IMR-90 (cell line): ENCODE measurements at regions not wholly inside any gene's neighbourhood (a gene's known extent, or its start where the extent isn't known, plus 50 kb on each side); places are given as distances from the start of the nearest gene placed in this dataset.

Experiments used
- ATAC-seq: fragments of 200-7000 bp; cut with Tn5 transposase; 2 replicates; pipeline ENCODE4 v1.9.1; 2020; ENCODE audit warnings: low read depth, mild to moderate bottlenecking, moderate library complexity
- BruUV-seq: library from RNA; stranded (reverse); fragments of 400-500 nt; replicated peaks from 2 replicates; lab custom pipeline; 2021; lab: Mats Ljungman, UMichigan
- CTCF ChIA-PET: fragments of 300-600 bp; formaldehyde crosslinking; extraction: SDS; loops from one replicate; lab custom pipeline; 2021; ENCODE audit warnings: antibody characterized with exemption; lab: Yijun Ruan, JAX
- POLR2A ChIA-PET: fragments of 300-600 bp; sonication (Branson Sonifier 250); formaldehyde crosslinking; loops from one replicate; lab custom pipeline; 2022; ENCODE audit warnings: antibody characterized with exemption; ENCODE audit not compliant: unreplicated experiment; lab: Charles Lee
- DNase-seq: peaks from one replicate; pipeline ENCODE4 v3.0.0; 2013
- H2AFZ ChIP-seq: replicated peaks from 2 replicates; pipeline ENCODE3; 2013; ENCODE audit warnings: low read length, mild to moderate bottlenecking; ENCODE audit not compliant: poor library complexity
- H2AK5ac ChIP-seq: 2 replicates; pipeline ENCODE4 v1.6.1; 2013; ENCODE audit warnings: low read depth, low read length, inconsistent platforms
- H2AK9ac ChIP-seq: replicated peaks from 2 replicates; pipeline ENCODE3; 2013; ENCODE audit warnings: mild to moderate bottlenecking, low read depth, low read length, moderate library complexity; ENCODE audit not compliant: poor library complexity
- H2BK120ac ChIP-seq: 2 replicates; pipeline ENCODE4 v1.6.1; 2013; ENCODE audit warnings: low read depth, low read length, inconsistent platforms
- H2BK15ac ChIP-seq: 3 replicates; pipeline ENCODE4 v1.6.1; 2013; ENCODE audit warnings: low read depth, low read length, inconsistent platforms
- H2BK20ac ChIP-seq: 2 replicates; pipeline ENCODE4 v1.6.1; 2013; ENCODE audit warnings: low read depth, mild to moderate bottlenecking, inconsistent platforms, low read length, moderate library complexity
- H2BK5ac ChIP-seq: 2 replicates; pipeline ENCODE4 v1.6.1; 2013; ENCODE audit warnings: mild to moderate bottlenecking, low read depth, low read length, inconsistent platforms; ENCODE audit not compliant: poor library complexity, severe bottlenecking
- H3K14ac ChIP-seq: replicated peaks from 2 replicates; pipeline ENCODE4 v1.6.1; 2013; ENCODE audit warnings: low read depth, low read length, inconsistent platforms
- H3K18ac ChIP-seq: 2 replicates; pipeline ENCODE4 v1.6.1; 2013; ENCODE audit warnings: low read depth, low read length, control low read depth
- H3K23ac ChIP-seq: 2 replicates; pipeline ENCODE4 v1.6.1; 2013; ENCODE audit warnings: low read depth, low read length, inconsistent platforms
- H3K27ac ChIP-seq: 2 replicates; pipeline ENCODE4 v1.5.1; 2013; ENCODE audit warnings: mild to moderate bottlenecking, control low read depth, low read length; ENCODE audit not compliant: insufficient read depth
- H3K27me3 ChIP-seq: 2 replicates; pipeline ENCODE4 v1.6.1; 2013; ENCODE audit warnings: low read length; ENCODE audit not compliant: control insufficient read depth, insufficient read depth
- H3K36me3 ChIP-seq: 2 replicates; pipeline ENCODE4 v1.6.1; 2013; ENCODE audit warnings: low read length, mixed read lengths; ENCODE audit not compliant: control insufficient read depth, insufficient read depth
- H3K4ac ChIP-seq: 2 replicates; pipeline ENCODE4 v1.6.1; 2013; ENCODE audit warnings: low read depth, low read length, inconsistent platforms
- H3K4me1 ChIP-seq: 2 replicates; pipeline ENCODE4 v1.6.1; 2013; ENCODE audit warnings: low read length, mixed read lengths; ENCODE audit not compliant: control insufficient read depth, insufficient read depth
- H3K4me2 ChIP-seq: 2 replicates; pipeline ENCODE4 v1.6.1; 2013; ENCODE audit warnings: low read depth, mild to moderate bottlenecking, control low read depth, low read length, moderate library complexity
- H3K4me3 ChIP-seq: 2 replicates; pipeline ENCODE4 v1.5.1; 2013; ENCODE audit warnings: low read depth, mild to moderate bottlenecking, control low read depth, low read length, moderate library complexity; ENCODE audit not compliant: insufficient read depth
- H3K56ac ChIP-seq: 2 replicates; pipeline ENCODE4 v1.6.1; 2013; ENCODE audit warnings: low read length, inconsistent platforms; ENCODE audit not compliant: insufficient read depth; ENCODE audit errors: extremely low read depth
- H3K79me1 ChIP-seq, 2 experiments: 2 replicates each; pipeline ENCODE4 v1.6.1; 2013; ENCODE audit warnings: low read length in 2 of 2, inconsistent platforms in 1 of 2, low read depth in 1 of 2
- H3K9ac ChIP-seq: 2 replicates; pipeline ENCODE4 v1.6.1; 2013; ENCODE audit warnings: low read depth, low read length, control low read depth
- H3K9me1 ChIP-seq: 2 replicates; pipeline ENCODE4 v1.6.1; 2013; ENCODE audit warnings: low read length, inconsistent platforms; ENCODE audit not compliant: insufficient read depth
- H3K9me3 ChIP-seq: 2 replicates; pipeline ENCODE4 v1.6.1; 2013; ENCODE audit warnings: low read length; ENCODE audit not compliant: control insufficient read depth, insufficient read depth
- H4K20me1 ChIP-seq: 2 replicates; pipeline ENCODE4 v1.6.1; 2013; ENCODE audit warnings: low read length, inconsistent platforms; ENCODE audit not compliant: insufficient read depth
- H4K5ac ChIP-seq: 2 replicates; pipeline ENCODE4 v1.6.1; 2013; ENCODE audit warnings: mild to moderate bottlenecking, low read depth, low read length, control low read depth
- H4K8ac ChIP-seq, 2 experiments: 2 replicates each; pipeline ENCODE4 v1.6.1; 2013; ENCODE audit warnings: low read depth in 2 of 2, low read length in 2 of 2, control low read depth in 1 of 2, inconsistent platforms in 1 of 2
- H4K91ac ChIP-seq: 2 replicates; pipeline ENCODE4 v1.6.1; 2013; ENCODE audit warnings: low read depth, low read length, inconsistent platforms; ENCODE audit not compliant: insufficient read depth
- BHLHE40 ChIP-seq: fragments of 150-350 bp; IDR thresholded peaks from 2 replicates; pipeline ENCODE4 v1.6.1; 2016; ENCODE audit warnings: mild to moderate bottlenecking, low read depth, low read length
- CHD1 ChIP-seq: IDR thresholded peaks from 2 replicates; pipeline ENCODE4 v1.6.1; 2012; ENCODE audit warnings: low read depth, low read length, improper control_type of control experiment
- NFE2L2 ChIP-seq: fragments of 150-350 bp; IDR thresholded peaks from 2 replicates; pipeline ENCODE4 v1.6.1; 2016; ENCODE audit warnings: low read depth, mild to moderate bottlenecking, low read length
- POLR2A ChIP-seq: IDR thresholded peaks from 2 replicates; pipeline ENCODE4 v1.6.1; 2012; ENCODE audit warnings: mild to moderate bottlenecking, low read depth, low read length
- RCOR1 ChIP-seq: IDR thresholded peaks from 2 replicates; pipeline ENCODE4 v1.6.1; 2012; ENCODE audit warnings: mild to moderate bottlenecking, low read length, improper control_type of control experiment; ENCODE audit not compliant: insufficient replicate concordance
- WGBS, 2 experiments: methylation state at CpG; one replicate each; pipeline versions ENCODE4 v1.1.5 to v1.1.7; 2013; ENCODE audit warnings: missing lambda C conversion rate in 2 of 2; ENCODE audit not compliant: insufficient read length in 1 of 2; ENCODE audit errors: extremely low coverage in 2 of 2; 5-methylcytosine and 5-hydroxymethylcytosine counted together
- dilution Hi-C: fragments of 300-500 bp; cut with HindIII; formaldehyde crosslinking; loops from one replicate; pipeline ENCODE4 v1.14.3; 2018; ENCODE audit warnings: low sequenced_read_pairs; ENCODE audit not compliant: unreplicated experiment
- in situ Hi-C: fragments of 300-500 bp; cut with MboI; formaldehyde crosslinking; loops from 3 replicates; pipeline ENCODE4 v1.14.3; 2019; ENCODE audit warnings: low sequenced_read_pairs, inconsistent platforms, mixed read lengths
- intact Hi-C: fragments of 100-400 bp; cut with micrococcal nuclease; formaldehyde crosslinking; loops from 2 replicates; pipeline ENCODE4 v1.10.0; 2022
- TF ChIP-seq, protein P1 (sequence below): fragments of 150-350 bp; IDR thresholded peaks from 2 replicates; pipeline ENCODE4 v1.6.1; 2016; ENCODE audit warnings: low read depth, mild to moderate bottlenecking, low read length, moderate library complexity, borderline replicate concordance
- TF ChIP-seq, protein P2 (sequence below): conservative IDR thresholded peaks from 2 replicates; pipeline ENCODE4 v1.5.1; 2012; ENCODE audit warnings: mild to moderate bottlenecking, low read depth, low read length, improper control_type of control experiment

DNA sequence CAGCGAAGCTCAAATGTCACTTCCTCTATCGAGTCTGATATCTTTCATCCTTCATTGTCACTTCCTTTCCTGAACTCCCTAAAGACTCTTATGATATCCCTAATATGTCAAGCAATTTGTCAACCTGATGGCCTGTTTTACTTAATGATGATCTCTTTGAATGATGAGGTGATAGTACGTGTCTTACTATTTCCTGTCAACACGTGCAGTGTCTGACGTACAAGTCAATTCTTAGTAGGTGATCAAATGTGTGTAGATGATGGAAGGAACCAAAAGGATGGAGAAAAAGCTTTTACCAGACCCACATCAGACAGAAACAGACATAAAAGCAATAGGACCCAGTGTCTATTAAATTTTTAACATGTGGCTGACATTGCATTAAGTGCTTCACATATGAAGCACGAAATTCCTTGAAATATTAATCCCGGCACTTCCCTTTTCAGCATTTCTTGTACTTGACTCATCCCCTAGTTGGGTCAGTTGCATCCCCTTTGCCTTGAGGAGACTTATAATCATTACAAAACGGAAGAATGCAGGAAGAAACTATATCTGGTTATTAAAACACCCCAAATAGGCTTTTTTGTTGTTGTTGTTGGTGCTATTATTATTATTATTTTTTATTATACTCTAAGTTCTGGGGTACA lies 108.6 kb upstream of the NYAP2 start:
- H2BK15ac ChIP-seq, result no peak overlapping the region
- TF ChIP-seq CHD1, result no peak
- TF ChIP-seq RCOR1, result no peak
- TF ChIP-seq, protein P1, sequence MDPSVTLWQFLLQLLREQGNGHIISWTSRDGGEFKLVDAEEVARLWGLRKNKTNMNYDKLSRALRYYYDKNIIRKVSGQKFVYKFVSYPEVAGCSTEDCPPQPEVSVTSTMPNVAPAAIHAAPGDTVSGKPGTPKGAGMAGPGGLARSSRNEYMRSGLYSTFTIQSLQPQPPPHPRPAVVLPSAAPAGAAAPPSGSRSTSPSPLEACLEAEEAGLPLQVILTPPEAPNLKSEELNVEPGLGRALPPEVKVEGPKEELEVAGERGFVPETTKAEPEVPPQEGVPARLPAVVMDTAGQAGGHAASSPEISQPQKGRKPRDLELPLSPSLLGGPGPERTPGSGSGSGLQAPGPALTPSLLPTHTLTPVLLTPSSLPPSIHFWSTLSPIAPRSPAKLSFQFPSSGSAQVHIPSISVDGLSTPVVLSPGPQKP, result no peak
- TF ChIP-seq, protein P2, sequence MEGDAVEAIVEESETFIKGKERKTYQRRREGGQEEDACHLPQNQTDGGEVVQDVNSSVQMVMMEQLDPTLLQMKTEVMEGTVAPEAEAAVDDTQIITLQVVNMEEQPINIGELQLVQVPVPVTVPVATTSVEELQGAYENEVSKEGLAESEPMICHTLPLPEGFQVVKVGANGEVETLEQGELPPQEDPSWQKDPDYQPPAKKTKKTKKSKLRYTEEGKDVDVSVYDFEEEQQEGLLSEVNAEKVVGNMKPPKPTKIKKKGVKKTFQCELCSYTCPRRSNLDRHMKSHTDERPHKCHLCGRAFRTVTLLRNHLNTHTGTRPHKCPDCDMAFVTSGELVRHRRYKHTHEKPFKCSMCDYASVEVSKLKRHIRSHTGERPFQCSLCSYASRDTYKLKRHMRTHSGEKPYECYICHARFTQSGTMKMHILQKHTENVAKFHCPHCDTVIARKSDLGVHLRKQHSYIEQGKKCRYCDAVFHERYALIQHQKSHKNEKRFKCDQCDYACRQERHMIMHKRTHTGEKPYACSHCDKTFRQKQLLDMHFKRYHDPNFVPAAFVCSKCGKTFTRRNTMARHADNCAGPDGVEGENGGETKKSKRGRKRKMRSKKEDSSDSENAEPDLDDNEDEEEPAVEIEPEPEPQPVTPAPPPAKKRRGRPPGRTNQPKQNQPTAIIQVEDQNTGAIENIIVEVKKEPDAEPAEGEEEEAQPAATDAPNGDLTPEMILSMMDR, result no peak
- TF ChIP-seq BHLHE40, result no peak
- no peak for TF ChIP-seq POLR2A
- TF ChIP-seq NFE2L2, result no peak
- no peaks in the 10 kb centered on the region for H3K9me3 ChIP-seq
- no peak overlapping the region for H2BK20ac ChIP-seq
- no peak overlapping the region for H2AK9ac ChIP-seq
- ATAC-seq (no peak), DNase-seq (no peak)
- no peaks in the 10 kb centered on the region for H3K36me3 ChIP-seq
- no peak overlapping the region for H3K23ac ChIP-seq
- H3K18ac ChIP-seq, result no peak overlapping the region
- H2AK5ac ChIP-seq, result no peak overlapping the region
- no peak overlapping the region for H4K8ac ChIP-seq
- H3K79me1 ChIP-seq, result no peaks in the 10 kb centered on the region
- no peaks in the 10 kb centered on the region for H3K4me1 ChIP-seq
- intact Hi-C loops, result no loop called here
- H2BK120ac ChIP-seq, result no peak overlapping the region
- no peak overlapping the region for H3K27ac ChIP-seq
- H3K9me1 ChIP-seq, result no peaks in the 10 kb centered on the region
- ChIA-PET CTCF (no interaction called here), POLR2A (no interaction called here)
- no peak overlapping the region for H3K14ac ChIP-seq
- no peak overlapping the region for H4K5ac ChIP-seq
- H2BK5ac ChIP-seq, result no peak overlapping the region
- no peak overlapping the region for H3K4ac ChIP-seq
- no peaks in the 10 kb centered on the region for H4K20me1 ChIP-seq
- BruUV-seq, result no TSS peak
- no peak overlapping the region for H3K56ac ChIP-seq
- H3K4me3 ChIP-seq, result no peak overlapping the region
- H3K9ac ChIP-seq, result no peak overlapping the region
- H2AFZ ChIP-seq, result no peak overlapping the region
- in situ Hi-C loops, result no loop called here
- dilution Hi-C loops, result no loop called here
- no peak overlapping the region for H4K91ac ChIP-seq
- peaks cover 10% of the 10 kb centered on the region for H3K27me3 ChIP-seq
- no CpG with 5 or more reads among the region's 8 CpGs for WGBS, 2 experiments
- H3K4me2 ChIP-seq, result no peak overlapping the region
